ENCODE measurements at regions not wholly inside any gene's neighbourhood (a gene's known extent, or its start where the extent isn't known, plus 50 kb on each side); places are given as distances from the start of the nearest gene placed in this dataset.

- ChIA-PET POLR2A (no interaction called here), CTCF (no interaction called here), RAD21 (ENCODE audit: low non-redundant PET in 1 of 2, low total read pairs in 2 of 2, uncharacterized antibody in 2 of 2, unreplicated experiment in 2 of 2) (no interaction called here)
- H3K9me3 ChIP-seq (ENCODE audit: control insufficient read depth in 1 of 2, insufficient read depth in 1 of 2, low read depth in 1 of 2, low read length in 2 of 2) = no peaks in the 10 kb centered on the region
- H2AFZ ChIP-seq (ENCODE audit: low read depth, low read length, poor library complexity, severe bottlenecking) = no peak overlapping the region
- no peaks in the 10 kb centered on the region for H3K9me2 ChIP-seq (ENCODE audit: insufficient read depth)
- DNase-seq (ENCODE audit: low read depth, low spot score) = no peak
- no peak overlapping the region for H3K4me2 ChIP-seq (ENCODE audit: low read length)
- H3K27me3 ChIP-seq (ENCODE audit: insufficient read depth, low read length) = no peaks in the 10 kb centered on the region
- TF ChIP-seq RAD21 (IDR thresholded peaks at IDR 0.05; ENCODE audit: low read depth) (no peak), ZNF274 (IDR thresholded peaks at IDR 0.05; ENCODE audit: low read depth, low read length) (no peak), EGR1 (IDR thresholded peaks at IDR 0.05; ENCODE audit: low read depth) (no peak)
- H4K20me1 ChIP-seq (ENCODE audit: insufficient read depth) = no peaks in the 10 kb centered on the region
- intact Hi-C loops (cut with micrococcal nuclease) = no loop called here
- H3K27ac ChIP-seq (ENCODE audit: low read depth, low read length) = no peak overlapping the region
- no TSS peak for BruUV-seq (replicated peaks)
- H3K79me2 ChIP-seq (ENCODE audit: insufficient read depth, low read length) = no peaks in the 10 kb centered on the region
- no peak overlapping the region for H3K4me3 ChIP-seq (replicated peaks in 1 of 2; ENCODE audit: low read depth in 1 of 2, low read length in 2 of 2)
- no peaks in the 10 kb centered on the region for H3K36me3 ChIP-seq (ENCODE audit: control insufficient read depth in 1 of 2, insufficient read depth in 2 of 2, low read length in 2 of 2)
- H3K9ac ChIP-seq (ENCODE audit: low read length) = no peak overlapping the region
- ATAC-seq = no peak
- no peaks in the 10 kb centered on the region for H3K4me1 ChIP-seq (ENCODE audit: control insufficient read depth in 1 of 2, insufficient read depth in 2 of 2, low read length in 2 of 2)
Observed at GRCh38 chr4:31662951-31663350, 942.8 kb downstream of the PCDH7 start.

- Histone ChIP-seq H2AFZ (ENCODE audit: low read depth, low read length, poor library complexity, severe bottlenecking) (no peak overlapping the region), H3K4me2 (ENCODE audit: low read length) (no peak overlapping the region), H3K36me3 (ENCODE audit: control insufficient read depth in 1 of 2, insufficient read depth in 2 of 2, low read length in 2 of 2) (no peaks in the 10 kb centered on the region), H3K4me3 (replicated peaks in 1 of 2; ENCODE audit: low read depth in 1 of 2, low read length in 2 of 2) (no peak overlapping the region), H3K79me2 (ENCODE audit: insufficient read depth, low read length) (no peaks in the 10 kb centered on the region), H3K27ac (ENCODE audit: low read depth, low read length) (no peak overlapping the region), H3K9me2 (ENCODE audit: insufficient read depth) (no peaks in the 10 kb centered on the region), H3K4me1 (ENCODE audit: control insufficient read depth in 1 of 2, insufficient read depth in 2 of 2, low read length in 2 of 2) (no peaks in the 10 kb centered on the region), H3K9ac (ENCODE audit: low read length) (no peak overlapping the region), H4K20me1 (ENCODE audit: insufficient read depth) (no peaks in the 10 kb centered on the region), H3K27me3 (ENCODE audit: insufficient read depth, low read length) (no peaks in the 10 kb centered on the region), H3K9me3 (ENCODE audit: control insufficient read depth in 1 of 2, insufficient read depth in 1 of 2, low read depth in 1 of 2, low read length in 2 of 2) (no peaks in the 10 kb centered on the region)
- DNase-seq (ENCODE audit: low read depth, low spot score) (no peak), ATAC-seq (no peak)
- no TSS peak for BruUV-seq (replicated peaks)
- intact Hi-C loops (cut with micrococcal nuclease) = no loop called here
- ChIA-PET RAD21 (ENCODE audit: low non-redundant PET in 1 of 2, low total read pairs in 2 of 2, uncharacterized antibody in 2 of 2, unreplicated experiment in 2 of 2) (no interaction called here), POLR2A (no interaction called here), CTCF (no interaction called here)
- no peak for TF ChIP-seq ZBTB33 (IDR thresholded peaks at IDR 0.05; ENCODE audit: extremely low read depth, insufficient replicate concordance, low read length)
- TF ChIP-seq ZNF274 (IDR thresholded peaks at IDR 0.05; ENCODE audit: low read depth, low read length) = no peak
- no peak for TF ChIP-seq JUND (IDR thresholded peaks at IDR 0.05)
- TF ChIP-seq RAD21 (IDR thresholded peaks at IDR 0.05; ENCODE audit: low read depth) = no peak
- no peak for TF ChIP-seq MAX (IDR thresholded peaks at IDR 0.05)
- TF ChIP-seq ZFX (IDR thresholded peaks at IDR 0.05) = no peak
- no peak for TF ChIP-seq CTCF (IDR thresholded peaks at IDR 0.05 in 2 of 3, conservative IDR thresholded peaks at IDR 0.05 in 1 of 3; ENCODE audit: borderline replicate concordance in 1 of 3, insufficient read depth in 1 of 3, low read depth in 2 of 3, low read length in 2 of 3)
- no peak for TF ChIP-seq SP1 (IDR thresholded peaks at IDR 0.05; ENCODE audit: low read depth)
- TF ChIP-seq REST (IDR thresholded peaks at IDR 0.05; ENCODE audit: low read depth) = no peak
- TF ChIP-seq POLR2A (IDR thresholded peaks at IDR 0.05; ENCODE audit: borderline replicate concordance, extremely low read depth, insufficient read depth, insufficient read length) = no peak
- TF ChIP-seq EZH2phosphoT487 (IDR thresholded peaks at IDR 0.05; ENCODE audit: borderline replicate concordance) = no peak
- TF ChIP-seq SIN3A (IDR thresholded peaks at IDR 0.05; ENCODE audit: low read depth) = no peak
- no peak for TF ChIP-seq POLR2AphosphoS5 (IDR thresholded peaks at IDR 0.05; ENCODE audit: low read depth, low read length)
- no peak for TF ChIP-seq ELF1 (IDR thresholded peaks at IDR 0.05; ENCODE audit: borderline replicate concordance, low read depth)
Observed at GRCh38 chr4:31667686-31668085, 947.5 kb downstream of the PCDH7 start.

Measured in HCT116 (cell line).